Esophagus squamous epithelium (tissue), 5 donors: ENCODE measurements at regions not wholly inside any gene's neighbourhood (a gene's known extent, or its start where the extent isn't known, plus 50 kb on each side); places are given as distances from the start of the nearest gene placed in this dataset.

Experiments used
- DNase-seq: peaks from one replicate; lab custom pipeline; 2025; lab: John Stamatoyannopoulos, UW
- H3K27ac ChIP-seq, 4 donors: fragments of 200-600 bp; sonication (generic); one replicate each; pipeline ENCODE4 v1.5.1; 2016 to 2019; ENCODE audit warnings: mild to moderate bottlenecking in 1 of 4
- H3K27me3 ChIP-seq, 4 donors: fragments of 200-600 bp; sonication (generic); 1 replicate in 3 of 4; 2 replicates in 1 of 4; pipeline versions ENCODE4 v1.5.1 to v1.6.0; 2017 to 2021; ENCODE audit warnings: antibody characterized with exemption in 1 of 4
- H3K36me3 ChIP-seq, 3 donors: fragments of 200-600 bp; sonication (generic); one replicate each; pipeline ENCODE4 v1.5.1; 2016 to 2019
- H3K4me1 ChIP-seq, 3 donors: fragments of 200-600 bp; sonication (generic); one replicate each; pipeline ENCODE4 v1.5.1; 2017 to 2019
- H3K4me3 ChIP-seq, 4 donors: fragments of 200-600 bp; sonication (generic); 1 replicate in 3 of 4; 2 replicates in 1 of 4; pipeline ENCODE4 v1.5.1; 2016 to 2019; ENCODE audit warnings: mild to moderate bottlenecking in 2 of 4, moderate library complexity in 1 of 4
- H3K9me3 ChIP-seq, 3 donors: fragments of 200-600 bp; sonication (generic); one replicate each; pipeline ENCODE4 v1.5.1; 2016 to 2019
- POLR2A ChIP-seq, 4 donors: fragments of 450-650 bp; IDR thresholded peaks; one replicate each; pipeline ENCODE4 v1.6.1; 2017; ENCODE audit warnings: antibody characterized with exemption in 4 of 4, mild to moderate bottlenecking in 4 of 4, moderate library complexity in 3 of 4
- WGBS, 2 donors: methylation state at CpG; one replicate each; pipeline ENCODE4 v1.1.5; 2018; 5-methylcytosine and 5-hydroxymethylcytosine counted together
- intact Hi-C: fragments of 100-400 bp; cut with DNase I; formaldehyde crosslinking; loops from one replicate; pipeline ENCODE4 v1.15.0; 2022
- TF ChIP-seq, protein P1 (sequence below), 6 experiments: fragments of 450-650 bp in 4 of 6; fragments of 200-600 bp in 2 of 6; sonication (generic) in 2 of 6; IDR thresholded peaks; one replicate each; pipeline ENCODE4 v1.5.1; 2016 to 2019; ENCODE audit warnings: antibody characterized with exemption in 6 of 6, mild to moderate bottlenecking in 4 of 6, moderate library complexity in 4 of 6
- donor health status: DM: yes; HTN: yes; CAD: no.

GRCh38 chr21:38887062-38887686 is 81.4 kb downstream of the ETS2 start:
- H3K4me3 ChIP-seq: no peak overlapping the region
- 72 to 84% methylated on average over 3 to 5 of the region's 5 CpGs for WGBS, 2 donors
- no peaks in the 10 kb centered on the region for H3K27me3 ChIP-seq
- H3K4me1 ChIP-seq: peaks cover 0 to 26% (median 0%) of the 10 kb centered on the region in 3 donors
- intact Hi-C loops: no loop called here
- H3K27ac ChIP-seq: no peak overlapping the region
- no peak for DNase-seq
- no peaks in the 10 kb centered on the region for H3K36me3 ChIP-seq
- peaks cover 0 to 15% (median 13%) of the 10 kb centered on the region in 3 donors for H3K9me3 ChIP-seq
- TF ChIP-seq, protein P1, sequence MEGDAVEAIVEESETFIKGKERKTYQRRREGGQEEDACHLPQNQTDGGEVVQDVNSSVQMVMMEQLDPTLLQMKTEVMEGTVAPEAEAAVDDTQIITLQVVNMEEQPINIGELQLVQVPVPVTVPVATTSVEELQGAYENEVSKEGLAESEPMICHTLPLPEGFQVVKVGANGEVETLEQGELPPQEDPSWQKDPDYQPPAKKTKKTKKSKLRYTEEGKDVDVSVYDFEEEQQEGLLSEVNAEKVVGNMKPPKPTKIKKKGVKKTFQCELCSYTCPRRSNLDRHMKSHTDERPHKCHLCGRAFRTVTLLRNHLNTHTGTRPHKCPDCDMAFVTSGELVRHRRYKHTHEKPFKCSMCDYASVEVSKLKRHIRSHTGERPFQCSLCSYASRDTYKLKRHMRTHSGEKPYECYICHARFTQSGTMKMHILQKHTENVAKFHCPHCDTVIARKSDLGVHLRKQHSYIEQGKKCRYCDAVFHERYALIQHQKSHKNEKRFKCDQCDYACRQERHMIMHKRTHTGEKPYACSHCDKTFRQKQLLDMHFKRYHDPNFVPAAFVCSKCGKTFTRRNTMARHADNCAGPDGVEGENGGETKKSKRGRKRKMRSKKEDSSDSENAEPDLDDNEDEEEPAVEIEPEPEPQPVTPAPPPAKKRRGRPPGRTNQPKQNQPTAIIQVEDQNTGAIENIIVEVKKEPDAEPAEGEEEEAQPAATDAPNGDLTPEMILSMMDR (IDR thresholded peaks at IDR 0.05): no peak
- no peak for TF ChIP-seq POLR2A (IDR thresholded peaks at IDR 0.05)

GRCh38 chr21:38885909-38886308 is 80.2 kb downstream of the ETS2 start:
- TF ChIP-seq, protein P1 (IDR thresholded peaks at IDR 0.05): no peak
- no peak for TF ChIP-seq POLR2A (IDR thresholded peaks at IDR 0.05)
- H3K9me3 ChIP-seq: peaks cover 0 to 15% (median 13%) of the 10 kb centered on the region in 3 donors
- H3K27ac ChIP-seq: no peak overlapping the region
- WGBS, 2 donors: 97 to 100% methylated on average over 1 of the region's 1 CpG
- peaks cover 0 to 26% (median 0%) of the 10 kb centered on the region in 3 donors for H3K4me1 ChIP-seq
- no peaks in the 10 kb centered on the region for H3K27me3 ChIP-seq
- intact Hi-C loops: no loop called here
- no peaks in the 10 kb centered on the region for H3K36me3 ChIP-seq
- DNase-seq: no peak
- no peak overlapping the region for H3K4me3 ChIP-seq

- Histone ChIP-seq H3K4me3 (no peak overlapping the region), H3K27me3 (no peaks in the 10 kb centered on the region), H3K27ac (no peak overlapping the region), H3K4me1 (peaks cover 0 to 17% (median 0%) of the 10 kb centered on the region in 3 donors), H3K36me3 (no peaks in the 10 kb centered on the region), H3K9me3 (peaks cover 0 to 15% (median 13%) of the 10 kb centered on the region in 3 donors)
- intact Hi-C loops: no loop called here
- 78 to 86% methylated on average over 3 of the region's 3 CpGs for WGBS, 2 donors
- DNase-seq: no peak
- TF ChIP-seq, protein P1 (IDR thresholded peaks at IDR 0.05): no peak
- TF ChIP-seq POLR2A (IDR thresholded peaks at IDR 0.05): no peak
Measured at GRCh38 chr21:38884440-38884839, 78.7 kb downstream of the ETS2 start.

- H3K4me3 ChIP-seq: no peak overlapping the region
- H3K27ac ChIP-seq: no peak overlapping the region
- H3K36me3 ChIP-seq: no peaks in the 10 kb centered on the region
- intact Hi-C loops: no loop called here
- no peak for TF ChIP-seq POLR2A (IDR thresholded peaks at IDR 0.05)
- TF ChIP-seq, protein P1 (IDR thresholded peaks at IDR 0.05): no peak
- H3K9me3 ChIP-seq: peaks cover 0 to 15% (median 13%) of the 10 kb centered on the region in 3 donors
- no peak for DNase-seq
- no peaks in the 10 kb centered on the region for H3K27me3 ChIP-seq
- H3K4me1 ChIP-seq: peaks cover 0 to 5% (median 0%) of the 10 kb centered on the region in 3 donors
Measured at GRCh38 chr21:38883142-38883541, 77.4 kb downstream of the ETS2 start.

- H3K27me3 ChIP-seq: no peaks in the 10 kb centered on the region
- H3K4me3 ChIP-seq: no peak overlapping the region
- no peaks in the 10 kb centered on the region for H3K36me3 ChIP-seq
- TF ChIP-seq, protein P1 (IDR thresholded peaks at IDR 0.05): no peak
- intact Hi-C loops: no loop called here
- H3K27ac ChIP-seq: peak overlapping the region in 1 of 4 donors; percentile 30
- no peak for DNase-seq
- H3K9me3 ChIP-seq: no peaks in the 10 kb centered on the region
- H3K4me1 ChIP-seq: peaks cover 0 to 5% (median 0%) of the 10 kb centered on the region in 3 donors
Measured at GRCh38 chr21:38881131-38881530, 75.4 kb downstream of the ETS2 start.
